GM18507 (cell line): ENCODE measurements at regions not wholly inside any gene's neighbourhood (a gene's known extent, or its start where the extent isn't known, plus 50 kb on each side); places are given as distances from the start of the nearest gene placed in this dataset.

ENCODE experiments used
- DNase-seq: peaks from one replicate; pipeline ENCODE4 v3.0.0; 2011; ENCODE audit warnings: low read depth; ENCODE audit not compliant: insufficient read length; ENCODE audit errors: extremely low spot score
- FAIRE-seq: peaks from 2 replicates; lab custom pipeline; 2011; peaks lifted over from hg19 to GRCh38; lab: Jason Lieb, UNC

DNA sequence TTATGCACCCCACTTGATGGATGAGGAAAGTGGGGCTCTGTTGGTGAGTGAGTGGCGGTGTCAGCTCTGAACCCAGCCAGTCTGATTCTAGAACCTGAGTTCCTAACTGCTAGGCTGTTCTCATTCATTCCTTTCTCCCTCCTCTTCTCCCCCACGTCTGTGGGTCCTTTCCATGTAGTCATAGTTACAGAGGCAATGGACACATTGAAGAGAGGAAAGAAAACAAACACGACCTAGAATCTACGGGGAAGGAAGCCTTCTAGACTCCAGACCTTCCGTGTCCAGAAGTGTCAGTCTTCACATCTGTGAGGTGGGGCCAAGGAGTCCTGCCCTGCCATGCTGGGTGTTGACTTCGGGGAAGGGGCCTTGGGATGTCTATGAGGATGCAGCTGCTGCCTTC is 115.8 kb upstream of the WNT4 start:
- DNase-seq (no peak), FAIRE-seq (no peak)

- FAIRE-seq (no peak), DNase-seq (no peak)
Observed at GRCh38 chr1:22259551-22260282, 116.8 kb upstream of the WNT4 start.

DNA sequence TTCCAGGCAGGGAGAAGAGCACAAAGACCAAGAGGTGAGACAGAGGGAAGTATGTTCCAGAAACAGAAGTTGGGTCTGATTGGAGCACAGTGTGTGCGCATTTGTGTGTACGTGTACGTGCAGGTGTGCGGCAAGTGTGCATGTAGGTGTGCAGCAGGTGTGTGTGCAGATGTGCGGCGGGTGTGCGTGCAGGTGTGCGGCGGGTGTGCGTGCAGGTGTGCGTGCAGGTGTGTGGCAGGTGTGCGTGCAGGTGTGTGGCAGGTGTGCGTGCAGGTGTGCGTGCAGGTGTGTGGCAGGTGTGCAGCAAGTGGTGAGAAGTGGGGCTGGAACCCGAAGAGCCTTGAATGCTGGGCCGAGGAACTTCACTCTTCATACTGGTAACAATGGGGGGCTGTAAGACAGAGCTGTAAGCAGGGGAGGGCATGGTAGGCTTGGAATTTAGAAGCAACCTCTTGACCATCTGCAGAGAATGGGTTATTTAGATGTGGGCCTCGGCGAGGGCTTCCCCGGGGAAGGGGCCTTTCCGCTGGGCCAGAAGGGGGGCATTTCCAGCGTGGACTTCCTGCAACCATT is 118.0 kb upstream of the WNT4 start:
- no peak for DNase-seq
- FAIRE-seq = no peak

DNA sequence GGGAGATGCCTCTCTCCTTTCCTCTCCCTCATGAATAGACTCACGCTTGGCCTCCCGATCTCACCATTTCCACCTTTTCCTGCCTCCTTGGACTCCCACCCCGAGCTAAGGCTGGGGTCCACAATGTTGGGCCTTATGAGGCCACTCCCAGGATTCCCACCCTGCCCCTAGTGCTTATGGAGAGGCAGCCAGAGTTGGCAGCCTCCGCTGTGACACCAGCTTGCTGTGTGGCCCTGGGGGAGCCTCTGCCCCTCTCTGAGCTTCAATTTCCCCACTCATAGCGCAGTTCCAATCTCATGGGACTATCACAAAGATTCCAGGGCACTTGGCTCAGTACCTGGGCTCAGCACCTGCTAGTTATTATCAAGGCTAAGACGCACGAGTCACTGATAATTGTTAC is 118.7 kb upstream of the WNT4 start:
- no peak for FAIRE-seq

DNA sequence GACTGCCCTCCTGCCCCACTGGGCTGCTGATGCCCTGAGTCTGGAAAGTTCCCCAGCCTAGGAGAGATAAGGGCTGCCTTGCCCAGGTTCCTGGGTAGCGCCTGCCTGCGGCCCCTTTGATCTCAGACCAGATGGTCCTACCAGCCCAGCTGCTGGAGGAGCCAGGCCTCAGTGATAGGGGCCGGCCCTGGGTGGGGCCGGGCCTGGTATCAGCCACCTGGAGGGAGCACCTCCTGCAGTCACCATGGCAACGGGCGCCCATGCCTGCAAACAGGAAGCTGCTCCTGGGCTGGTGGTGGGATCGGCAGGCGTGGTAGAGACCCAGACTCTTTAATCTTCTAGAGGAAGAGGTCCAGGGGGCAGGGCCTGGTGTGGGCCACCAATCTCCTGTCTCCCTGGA is 119.7 kb upstream of the WNT4 start:
- FAIRE-seq (no peak), DNase-seq (no peak)

More for the DNA sequence above, 118.7 kb upstream of the WNT4 start:
- DNase-seq = no peak

GRCh38 chr1:22263359-22263758 is 120.5 kb upstream of the WNT4 start:
- FAIRE-seq (no peak), DNase-seq (no peak)

DNA sequence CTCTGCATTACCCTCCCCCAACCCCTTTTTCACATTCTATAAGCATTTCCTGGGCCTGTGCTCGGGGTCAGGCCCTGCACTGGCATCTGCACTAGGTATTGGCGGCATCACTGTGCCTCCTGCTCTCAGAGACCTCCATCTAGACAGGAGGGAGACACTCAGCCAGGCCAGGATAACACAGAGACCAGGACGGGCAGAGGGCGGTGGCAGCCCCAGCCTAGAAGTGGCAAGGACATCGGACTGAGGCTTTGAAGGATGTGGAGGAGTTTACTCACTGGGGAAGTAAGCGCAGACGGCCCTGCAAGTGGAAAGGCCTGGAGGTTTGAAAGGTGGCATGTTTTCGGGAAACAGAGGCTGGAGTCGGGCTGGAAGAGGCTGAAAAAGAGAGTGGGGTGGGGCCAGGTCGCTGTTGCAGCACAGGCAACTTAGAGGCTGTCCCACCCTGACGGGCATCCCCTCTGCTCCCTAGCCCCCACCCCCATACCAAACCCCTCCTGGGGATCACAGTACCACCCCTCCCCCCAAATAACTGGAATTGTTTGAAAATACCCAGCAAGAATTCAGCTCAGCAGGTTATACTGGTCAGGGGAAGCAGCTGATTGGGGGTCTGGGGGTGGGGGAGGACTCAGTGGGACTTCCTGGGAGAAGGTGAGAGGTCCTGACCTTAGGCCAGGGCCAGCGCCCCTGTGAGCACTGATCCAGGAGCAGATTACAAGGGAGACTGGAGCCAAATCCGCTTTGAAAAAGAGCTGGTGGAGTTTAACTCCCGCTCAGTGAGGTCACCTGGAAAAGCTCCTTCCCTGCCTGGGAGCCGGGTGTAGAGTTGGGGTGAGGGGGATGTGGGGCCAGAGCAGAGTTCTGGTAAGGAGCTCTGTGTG is 121.8 kb upstream of the WNT4 start:
- FAIRE-seq (no peak), DNase-seq (no peak)

DNA sequence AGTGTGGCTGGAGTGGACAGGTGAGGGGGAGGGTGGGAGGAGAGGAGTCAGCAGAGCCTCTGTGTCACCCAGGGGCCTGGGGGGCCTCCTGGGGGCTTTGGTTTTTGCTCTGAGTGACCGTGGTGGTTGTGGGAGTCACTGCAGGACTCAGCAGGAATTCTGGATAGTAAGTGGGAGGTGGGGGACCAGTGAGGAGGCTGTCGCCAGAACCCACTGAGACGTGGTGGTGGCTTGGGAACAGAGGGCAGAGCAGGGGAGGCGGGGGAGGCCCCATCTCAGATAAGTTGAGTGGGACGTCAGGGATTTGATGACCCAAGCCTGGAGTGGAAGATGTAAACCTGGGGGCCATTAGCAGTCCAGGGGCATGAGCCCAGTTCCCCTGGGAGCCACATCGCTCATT is 123.2 kb upstream of the WNT4 start:
- DNase-seq (no peak), FAIRE-seq (no peak)

GRCh38 chr1:22267413-22268175 is 124.7 kb upstream of the WNT4 start:
- no peak for FAIRE-seq
- no peak for DNase-seq

- FAIRE-seq = no peak
- no peak for DNase-seq
Observed at GRCh38 chr1:22268327-22268726, 125.4 kb upstream of the WNT4 start.

DNA sequence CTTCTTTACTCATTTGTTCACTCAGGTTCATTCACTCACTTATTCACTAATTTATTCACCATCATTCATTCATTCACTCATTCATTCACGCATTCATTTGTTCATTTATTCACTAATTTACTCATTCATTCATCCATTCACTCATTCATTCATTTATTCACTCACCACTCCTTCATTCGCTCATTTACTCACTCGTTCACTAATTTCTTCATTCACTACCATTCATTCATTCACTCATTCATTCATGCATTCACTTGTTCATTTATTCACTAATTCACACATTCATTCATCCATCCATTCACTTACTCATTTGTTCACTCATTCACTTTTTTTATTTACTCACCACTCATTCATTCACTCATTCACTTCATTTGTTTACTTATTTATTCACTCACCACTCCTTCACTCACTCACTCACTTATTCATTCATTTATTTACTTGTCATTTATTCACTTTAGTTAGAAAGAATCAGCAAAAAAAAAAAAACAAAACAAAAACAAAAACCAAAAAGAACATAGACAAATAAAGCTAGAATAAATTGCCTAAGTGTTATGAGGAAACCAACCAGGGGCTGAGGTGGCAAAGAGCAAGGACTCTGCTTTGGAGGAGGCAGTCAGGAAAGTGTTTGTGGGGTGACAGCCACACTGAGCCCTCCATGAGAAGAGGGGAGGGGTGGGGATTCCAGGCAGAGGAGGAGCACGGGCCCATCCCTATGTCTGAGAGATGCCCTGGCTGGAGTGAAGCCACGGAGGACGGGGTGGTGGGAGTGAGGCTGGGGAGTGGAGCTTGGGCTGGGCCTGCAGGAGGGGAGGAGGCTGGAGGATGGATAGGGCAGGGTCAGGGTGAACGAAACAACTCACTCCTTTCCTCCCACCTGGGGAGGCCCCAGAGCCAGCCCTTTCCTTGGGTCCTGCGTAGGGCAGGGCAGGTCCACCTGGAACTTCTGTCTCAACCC is 129.2 kb upstream of the WNT4 start:
- no peak for FAIRE-seq
- DNase-seq = no peak

- no peak for FAIRE-seq
- no peak for DNase-seq
Observed at GRCh38 chr1:22273686-22274681, 131.1 kb upstream of the WNT4 start.

DNA sequence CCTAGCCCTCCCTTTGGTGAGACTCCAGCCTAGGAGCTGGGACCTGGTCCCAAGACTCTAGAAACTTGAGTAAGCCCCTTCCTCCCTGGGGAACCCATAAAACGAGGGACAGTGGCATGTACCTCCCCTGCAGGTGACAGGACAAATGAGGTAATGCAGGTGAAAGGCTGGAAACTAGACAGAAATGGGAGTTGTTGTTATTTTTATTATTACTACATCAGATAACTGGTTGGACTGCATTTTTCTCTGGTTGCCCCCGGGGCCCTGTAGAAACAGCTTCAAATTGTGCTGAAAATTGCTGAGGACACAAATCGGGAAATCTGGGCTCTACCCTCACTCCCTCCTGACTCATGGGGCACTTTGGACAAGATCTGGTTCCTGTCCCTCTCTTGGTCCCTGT is 132.3 kb upstream of the WNT4 start:
- DNase-seq (no peak), FAIRE-seq (no peak)

GRCh38 chr1:22275626-22276395 is 132.9 kb upstream of the WNT4 start:
- DNase-seq (peak; percentile 38), FAIRE-seq (peak; percentile 78)

DNA sequence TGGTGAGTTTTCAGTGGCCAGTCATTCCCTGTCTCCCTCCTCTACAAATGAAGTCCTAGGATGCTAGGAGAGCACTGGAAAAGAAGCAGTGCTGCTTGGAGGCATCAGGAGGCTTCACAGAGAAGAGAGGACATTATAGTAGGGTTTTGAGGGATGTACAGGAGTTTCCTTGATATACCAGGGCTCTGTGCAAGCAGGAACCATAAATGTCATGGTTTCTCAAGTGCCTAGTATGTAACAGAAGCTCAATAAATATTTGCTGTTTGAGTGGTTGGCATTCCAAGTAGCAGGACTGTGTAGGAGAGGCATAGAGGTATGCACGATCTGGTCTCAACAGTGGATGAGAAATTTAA is 133.5 kb upstream of the WNT4 start:
- FAIRE-seq (no peak), DNase-seq (no peak)

GRCh38 chr1:22277662-22278061 is 134.8 kb upstream of the WNT4 start:
- no peak for DNase-seq
- no peak for FAIRE-seq

GRCh38 chr1:22279735-22280134 is 136.8 kb upstream of the WNT4 start:
- no peak for FAIRE-seq
- DNase-seq = no peak
